ENCODE measurements at regions not wholly inside any gene's neighbourhood (a gene's known extent, or its start where the extent isn't known, plus 50 kb on each side); places are given as distances from the start of the nearest gene placed in this dataset.

GRCh38 chr7:53900856-53901528 is 641.2 kb upstream of the VSTM2A start:
- no peak overlapping the region for H2AFZ ChIP-seq (ENCODE audit: insufficient read depth, low read depth, low read length, poor library complexity, severe bottlenecking)
- WGBS (ENCODE audit: insufficient coverage) = no CpG with 5 or more reads among the region's 9 CpGs
- H3K4me1 Mint-ChIP-seq = no peaks in the 10 kb centered on the region
- no peak for TF ChIP-seq CTCF (IDR thresholded peaks at IDR 0.05)
- no peak overlapping the region for H3K27ac Mint-ChIP-seq
- H3K4me3 Mint-ChIP-seq = no peak overlapping the region
- DNase-seq = no peak
- no peaks in the 10 kb centered on the region for H3K4me1 ChIP-seq (ENCODE audit: control insufficient read depth in 1 of 2, insufficient read depth in 2 of 2, low read length in 2 of 2)
- no peak overlapping the region for H3K4me3 ChIP-seq (replicated peaks in 1 of 3; ENCODE audit: low read depth in 2 of 3, low read length in 3 of 3)
- no peak overlapping the region for H3K9ac ChIP-seq (ENCODE audit: insufficient read depth, low read length, poor library complexity, severe bottlenecking)
- no peaks in the 10 kb centered on the region for H3K27me3 ChIP-seq (ENCODE audit: control insufficient read depth in 2 of 2, insufficient read depth in 2 of 2, low read length in 2 of 2)
- intact Hi-C loops (cut with micrococcal nuclease) = no loop called here
- H3K9me3 Mint-ChIP-seq = peaks cover 0 to 20% (median 4%) of the 10 kb centered on the region in 7 donors
- peaks cover 0 to 2% (median 0%) of the 10 kb centered on the region in 3 donors for H3K27me3 Mint-ChIP-seq (ENCODE audit: low read depth in 3 of 3)
- H3K36me3 ChIP-seq (replicated peaks in 1 of 2; ENCODE audit: control insufficient read depth in 1 of 2, insufficient read depth in 2 of 2, low read length in 2 of 2) = no peaks in the 10 kb centered on the region
- no peak overlapping the region for H3K4me2 ChIP-seq (replicated peaks; ENCODE audit: extremely low read depth, low read length, poor library complexity, severe bottlenecking)
- H3K36me3 Mint-ChIP-seq = no peaks in the 10 kb centered on the region
- H3K79me2 ChIP-seq (ENCODE audit: insufficient read depth, low read length) = no peaks in the 10 kb centered on the region
- H3K27ac ChIP-seq (ENCODE audit: low read depth in 1 of 2, low read length in 2 of 2) = no peak overlapping the region
- peaks cover 17 to 34% of the 10 kb centered on the region in 2 donors for H3K9me3 ChIP-seq (replicated peaks in 1 of 2; ENCODE audit: control insufficient read depth in 1 of 2, insufficient read depth in 1 of 2, low read length in 2 of 2)
- H4K20me1 ChIP-seq (ENCODE audit: insufficient read depth, low read length) = no peaks in the 10 kb centered on the region

GRCh38 chr7:53904355-53904754 is 637.8 kb upstream of the VSTM2A start:
- H3K4me1 ChIP-seq (ENCODE audit: control insufficient read depth in 1 of 2, insufficient read depth in 2 of 2, low read length in 2 of 2) = no peaks in the 10 kb centered on the region
- no peaks in the 10 kb centered on the region for H3K27me3 ChIP-seq (ENCODE audit: control insufficient read depth in 2 of 2, insufficient read depth in 2 of 2, low read length in 2 of 2)
- no peak for TF ChIP-seq CTCF (IDR thresholded peaks at IDR 0.05)
- Mint-ChIP-seq H3K27ac (no peak overlapping the region), H3K4me3 (no peak overlapping the region), H3K27me3 (ENCODE audit: low read depth in 3 of 3) (no peaks in the 10 kb centered on the region), H3K4me1 (no peaks in the 10 kb centered on the region), H3K36me3 (no peaks in the 10 kb centered on the region), H3K9me3 (peaks cover 4 to 36% (median 6%) of the 10 kb centered on the region in 7 donors)
- no peak overlapping the region for H3K4me3 ChIP-seq (replicated peaks in 1 of 3; ENCODE audit: low read depth in 2 of 3, low read length in 3 of 3)
- intact Hi-C loops (cut with micrococcal nuclease) = no loop called here
- no peak overlapping the region for H2AFZ ChIP-seq (ENCODE audit: insufficient read depth, low read depth, low read length, poor library complexity, severe bottlenecking)
- H3K36me3 ChIP-seq (replicated peaks in 1 of 2; ENCODE audit: control insufficient read depth in 1 of 2, insufficient read depth in 2 of 2, low read length in 2 of 2) = no peaks in the 10 kb centered on the region
- no peak overlapping the region for H3K9ac ChIP-seq (ENCODE audit: insufficient read depth, low read length, poor library complexity, severe bottlenecking)
- no peak overlapping the region for H3K27ac ChIP-seq (ENCODE audit: low read depth in 1 of 2, low read length in 2 of 2)
- no peaks in the 10 kb centered on the region for H4K20me1 ChIP-seq (ENCODE audit: insufficient read depth, low read length)
- DNase-seq = no peak
- 75% methylated on average over 2 of the region's 3 CpGs for WGBS (ENCODE audit: insufficient coverage)
- H3K4me2 ChIP-seq (replicated peaks; ENCODE audit: extremely low read depth, low read length, poor library complexity, severe bottlenecking) = no peak overlapping the region
- H3K79me2 ChIP-seq (ENCODE audit: insufficient read depth, low read length) = no peaks in the 10 kb centered on the region
- H3K9me3 ChIP-seq (replicated peaks in 1 of 2; ENCODE audit: control insufficient read depth in 1 of 2, insufficient read depth in 1 of 2, low read length in 2 of 2) = peaks cover 39 to 48% of the 10 kb centered on the region in 2 donors

Data from CD14-positive monocyte (primary cell).